Subcutaneous abdominal adipose tissue (tissue), 5 donors: ENCODE measurements at regions not wholly inside any gene's neighbourhood (a gene's known extent, or its start where the extent isn't known, plus 50 kb on each side); places are given as distances from the start of the nearest gene placed in this dataset.
"Not testable (repeated sequence)": the region's sequence is repeated elsewhere in the genome, so short reads cannot be mapped to it uniquely, and the experiment has no call there.

Experiments used
- H3K27ac ChIP-seq: one replicate; pipeline ENCODE4 v1.7.0; 2013; ENCODE audit warnings: low read depth, mild to moderate bottlenecking, inconsistent platforms, low read length, moderate library complexity
- H3K27me3 ChIP-seq, 5 donors: one replicate each; pipeline ENCODE4 v1.7.0; 2013; ENCODE audit warnings: low read length in 5 of 5, inconsistent platforms in 1 of 5; ENCODE audit not compliant: control insufficient read depth in 5 of 5, insufficient read depth in 4 of 5
- H3K36me3 ChIP-seq, 5 donors: one replicate each; pipeline ENCODE4 v1.7.0; 2013; ENCODE audit warnings: low read length in 5 of 5; ENCODE audit not compliant: control insufficient read depth in 5 of 5, insufficient read depth in 5 of 5
- H3K4me1 ChIP-seq, 5 donors: one replicate each; pipeline ENCODE4 v1.7.0; 2013; ENCODE audit warnings: low read length in 5 of 5, mild to moderate bottlenecking in 3 of 5, moderate library complexity in 1 of 5; ENCODE audit not compliant: control insufficient read depth in 5 of 5, insufficient read depth in 5 of 5
- H3K4me3 ChIP-seq, 5 donors: one replicate each; pipeline ENCODE4 v1.7.0; 2013; ENCODE audit warnings: low read length in 5 of 5, low read depth in 1 of 5
- H3K9ac ChIP-seq, 5 donors: one replicate each; pipeline ENCODE4 v1.7.0; 2013; ENCODE audit warnings: low read length in 5 of 5, mild to moderate bottlenecking in 4 of 5, moderate library complexity in 3 of 5
- H3K9me3 ChIP-seq, 5 donors: one replicate each; pipeline ENCODE4 v1.7.0; 2013; ENCODE audit warnings: low read length in 5 of 5; ENCODE audit not compliant: control insufficient read depth in 5 of 5
- donor health status: healthy.
- donor health status: healthy.
- donor health status: healthy.
- donor health status: healthy.
- donor health status: healthy.

GRCh38 chr5:18800293-18801025 lies 1166.2 kb downstream of the TAF11L14 start:
- Histone ChIP-seq H3K36me3 (no peaks in the 10 kb centered on the region), H3K4me1 (no peaks in the 10 kb centered on the region), H3K4me3 (no peak overlapping the region), H3K27ac (no peak overlapping the region), H3K9me3 (no peaks in the 10 kb centered on the region), H3K27me3 (no peaks in the 10 kb centered on the region), H3K9ac (no peak overlapping the region)

GRCh38 chr5:18801413-18801812 lies 1167.2 kb downstream of the TAF11L14 start:
- not testable (repeated sequence) for H3K4me1 ChIP-seq, H3K36me3 ChIP-seq, H3K27me3 ChIP-seq, H3K9me3 ChIP-seq, H3K27ac ChIP-seq, H3K4me3 ChIP-seq, H3K9ac ChIP-seq

GRCh38 chr5:18802336-18802735 lies 1168.1 kb downstream of the TAF11L14 start:
- no peaks in the 10 kb centered on the region for H3K36me3 ChIP-seq
- H3K4me3 ChIP-seq, result no peak overlapping the region
- H3K4me1 ChIP-seq, result no peaks in the 10 kb centered on the region
- H3K27me3 ChIP-seq, result no peaks in the 10 kb centered on the region
- no peaks in the 10 kb centered on the region for H3K9me3 ChIP-seq
- no peak overlapping the region for H3K27ac ChIP-seq
- H3K9ac ChIP-seq, result no peak overlapping the region

- no peak overlapping the region for H3K4me3 ChIP-seq
- no peaks in the 10 kb centered on the region for H3K36me3 ChIP-seq
- no peaks in the 10 kb centered on the region for H3K4me1 ChIP-seq
- H3K27ac ChIP-seq, result no peak overlapping the region
- H3K9ac ChIP-seq, result no peak overlapping the region
- no peaks in the 10 kb centered on the region for H3K27me3 ChIP-seq
- H3K9me3 ChIP-seq, result no peaks in the 10 kb centered on the region
These were observed 1171.1 kb downstream of the TAF11L14 start for GRCh38 chr5:18805376-18805775.

GRCh38 chr5:18807256-18808149 lies 1173.2 kb downstream of the TAF11L14 start:
- Histone ChIP-seq H3K4me1 (no peaks in the 10 kb centered on the region), H3K9me3 (no peaks in the 10 kb centered on the region), H3K27ac (no peak overlapping the region), H3K9ac (no peak overlapping the region), H3K36me3 (no peaks in the 10 kb centered on the region), H3K4me3 (no peak overlapping the region), H3K27me3 (no peaks in the 10 kb centered on the region)

- no peaks in the 10 kb centered on the region for H3K4me1 ChIP-seq
- H3K27me3 ChIP-seq, result no peaks in the 10 kb centered on the region
- no peaks in the 10 kb centered on the region for H3K36me3 ChIP-seq
- H3K27ac ChIP-seq, result no peak overlapping the region
- H3K9me3 ChIP-seq, result no peaks in the 10 kb centered on the region
- no peak overlapping the region for H3K4me3 ChIP-seq
- H3K9ac ChIP-seq, result no peak overlapping the region
These were observed 1176.3 kb downstream of the CDH18 start for GRCh38 chr5:18811661-18812060.

GRCh38 chr5:18828351-18828750 lies 1159.6 kb downstream of the CDH18 start:
- Histone ChIP-seq H3K27ac (no peak overlapping the region), H3K4me3 (no peak overlapping the region), H3K36me3 (no peaks in the 10 kb centered on the region), H3K4me1 (no peaks in the 10 kb centered on the region), H3K9ac (no peak overlapping the region), H3K27me3 (no peaks in the 10 kb centered on the region), H3K9me3 (no peaks in the 10 kb centered on the region)

GRCh38 chr5:18829539-18829938 lies 1158.5 kb downstream of the CDH18 start:
- H3K36me3 ChIP-seq, result no peaks in the 10 kb centered on the region
- no peak overlapping the region for H3K27ac ChIP-seq
- no peaks in the 10 kb centered on the region for H3K27me3 ChIP-seq
- no peaks in the 10 kb centered on the region for H3K9me3 ChIP-seq
- no peak overlapping the region for H3K9ac ChIP-seq
- H3K4me3 ChIP-seq, result no peak overlapping the region
- no peaks in the 10 kb centered on the region for H3K4me1 ChIP-seq

- H3K27me3 ChIP-seq, result no peaks in the 10 kb centered on the region
- no peak overlapping the region for H3K4me3 ChIP-seq
- no peaks in the 10 kb centered on the region for H3K9me3 ChIP-seq
- no peak overlapping the region for H3K27ac ChIP-seq
- no peaks in the 10 kb centered on the region for H3K4me1 ChIP-seq
- no peak overlapping the region for H3K9ac ChIP-seq
- no peaks in the 10 kb centered on the region for H3K36me3 ChIP-seq
These were observed 1137.8 kb downstream of the CDH18 start for GRCh38 chr5:18850216-18850615.

GRCh38 chr5:18872978-18873377 lies 1115.0 kb downstream of the CDH18 start:
- no peaks in the 10 kb centered on the region for H3K36me3 ChIP-seq
- no peaks in the 10 kb centered on the region for H3K4me1 ChIP-seq
- H3K27me3 ChIP-seq, result no peaks in the 10 kb centered on the region
- H3K27ac ChIP-seq, result no peak overlapping the region
- no peak overlapping the region for H3K9ac ChIP-seq
- no peaks in the 10 kb centered on the region for H3K9me3 ChIP-seq
- no peak overlapping the region for H3K4me3 ChIP-seq
